Sciatic nerve (tissue), 2 donors: ENCODE measurements at regions not wholly inside any gene's neighbourhood (a gene's known extent, or its start where the extent isn't known, plus 50 kb on each side); places are given as distances from the start of the nearest gene placed in this dataset.

Source experiments
- ATAC-seq: fragments of 200-7000 bp; cut with Tn5 transposase; one replicate; pipeline ENCODE4 v1.9.1; 2020; ENCODE audit warnings: mild to moderate bottlenecking, moderate library complexity
- DNase-seq: peaks from one replicate; pipeline ENCODE4 v3.0.0-alpha.2; 2020; ENCODE audit warnings: low spot score
- intact Hi-C: fragments of 100-400 bp; cut with DNase I; formaldehyde crosslinking; loops from one replicate; pipeline ENCODE4 v1.14.2; 2022
- donor health status: DM: no; HTN: no; CAD: no.
- donor health status: DM: no; HTN: no; CAD: no.

DNA sequence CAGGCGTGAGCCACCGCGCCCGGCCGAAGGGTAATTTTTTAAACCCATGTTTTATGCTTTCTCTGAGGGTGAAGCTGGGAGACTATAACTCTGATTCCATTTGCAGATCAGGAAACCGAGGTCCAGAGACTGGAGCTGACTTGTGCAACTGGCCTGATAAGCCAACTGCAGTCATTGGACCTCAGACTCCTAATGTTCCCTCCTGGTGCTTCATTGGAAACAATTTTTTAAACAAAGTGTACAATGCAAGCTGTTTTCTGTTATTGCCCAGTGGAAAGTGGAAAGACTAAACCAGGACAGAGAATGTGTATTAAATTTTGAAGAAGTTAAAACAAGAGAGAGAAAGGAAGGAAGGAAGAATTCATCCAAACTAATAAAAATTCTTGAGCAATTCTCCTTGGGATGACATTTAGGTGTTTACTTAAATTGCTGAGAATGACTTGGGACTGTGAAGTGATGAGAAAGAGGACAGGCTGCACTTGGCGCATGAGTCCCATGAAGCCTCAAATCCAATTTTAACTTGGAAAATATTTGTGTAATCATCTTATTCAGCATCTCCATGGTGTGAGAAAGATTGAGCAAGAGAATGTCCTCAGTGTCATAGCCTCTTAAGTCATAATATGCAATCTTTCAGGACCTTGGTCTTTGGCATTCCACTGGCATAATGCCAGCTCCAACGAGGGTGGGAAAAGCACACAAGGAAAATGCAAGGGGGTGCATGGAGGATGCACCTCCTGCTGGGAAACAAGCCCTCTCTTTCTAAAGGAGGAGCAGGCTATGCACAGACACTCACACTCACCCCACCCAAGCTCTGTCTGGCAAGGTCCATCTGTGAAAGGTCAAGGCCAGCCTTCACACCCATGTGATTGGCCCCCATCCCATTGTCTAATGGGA is 342.0 kb downstream of the SIPA1L2 start:
- peak; percentile 95 for ATAC-seq
- DNase-seq: peak; percentile 67
- intact Hi-C loops: no loop called here

DNA sequence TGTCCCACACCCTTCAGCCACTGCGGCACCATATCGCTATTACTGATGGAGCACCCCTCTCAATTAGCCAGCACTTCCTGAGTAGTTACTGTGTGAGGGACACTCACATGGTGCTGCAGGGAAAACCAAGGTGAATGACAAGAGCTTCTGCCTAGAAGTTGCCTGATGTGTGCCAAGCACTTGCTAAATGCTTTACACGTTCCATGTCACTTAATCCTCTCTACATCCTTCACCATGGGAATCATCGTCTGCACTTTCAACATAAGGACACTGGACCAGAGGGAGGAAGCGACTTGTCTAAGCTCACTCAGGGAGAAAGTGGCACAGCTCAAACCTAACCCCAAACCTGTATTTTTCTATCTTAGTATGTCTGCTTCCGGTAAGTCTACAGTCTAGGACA is 344.8 kb downstream of the SIPA1L2 start:
- ATAC-seq: no peak
- intact Hi-C loops: no loop called here
- no peak for DNase-seq

DNA sequence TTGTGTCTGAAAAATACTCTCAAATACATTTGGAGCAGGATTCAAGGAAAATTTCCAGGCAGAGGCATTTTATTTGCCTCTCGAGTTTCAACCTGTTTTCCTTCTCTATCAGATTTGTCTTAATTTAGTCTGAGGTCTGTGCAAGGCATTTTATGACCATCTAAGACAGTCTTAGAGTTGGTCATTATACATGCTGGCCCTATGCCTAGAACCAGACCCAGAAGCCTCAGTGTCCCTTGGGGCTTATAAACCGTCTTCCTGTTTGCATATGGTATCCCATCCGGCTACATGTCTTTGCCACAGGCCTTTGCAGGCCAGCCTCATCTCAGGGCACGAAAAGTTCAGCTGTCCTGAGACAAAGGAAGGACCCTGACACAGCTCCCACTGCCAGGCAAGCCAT is 346.1 kb downstream of the SIPA1L2 start:
- DNase-seq (no peak), ATAC-seq (no peak)
- intact Hi-C loops: no loop called here

DNA sequence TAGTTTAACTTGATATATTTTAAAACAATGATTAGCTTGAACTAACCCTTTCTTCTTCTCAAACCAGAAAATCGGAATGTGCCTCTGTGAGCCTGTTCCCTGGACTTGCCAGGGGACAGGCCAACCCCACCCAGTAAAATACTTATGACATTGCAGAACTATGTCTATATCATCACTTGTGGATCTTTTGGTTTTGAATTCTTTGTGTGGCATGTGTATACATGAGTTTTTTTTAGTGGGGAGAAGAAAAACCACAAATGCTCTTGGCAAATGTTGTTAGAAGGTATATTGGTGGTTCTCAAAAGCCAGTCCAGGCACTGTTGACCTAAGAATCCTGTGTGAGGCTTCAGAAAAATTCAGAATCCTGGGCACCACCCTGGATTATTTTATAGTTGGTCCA is 347.4 kb downstream of the SIPA1L2 start:
- no peak for ATAC-seq
- no peak for DNase-seq
- intact Hi-C loops: no loop called here

DNA sequence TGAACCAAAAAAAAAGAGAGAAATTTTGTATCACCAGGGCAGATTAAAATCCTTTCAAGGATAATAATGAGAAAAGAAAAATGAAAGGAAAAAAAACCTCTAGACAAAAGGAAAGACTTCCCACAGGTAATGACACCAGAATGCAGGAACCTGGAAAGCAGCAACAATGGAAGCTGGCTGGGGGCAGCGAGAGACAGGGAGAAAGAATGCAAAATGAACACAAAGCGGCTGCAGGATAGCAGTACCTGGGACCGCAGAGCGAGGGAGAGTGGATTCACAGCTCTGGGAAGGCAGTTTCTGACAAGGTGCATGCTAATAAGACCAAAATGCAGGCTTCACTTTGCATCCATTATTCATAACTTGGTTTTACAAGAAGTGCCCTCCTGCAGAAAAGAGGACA is 349.0 kb downstream of the SIPA1L2 start:
- no peak for ATAC-seq
- intact Hi-C loops: no loop called here
- DNase-seq: no peak

DNA sequence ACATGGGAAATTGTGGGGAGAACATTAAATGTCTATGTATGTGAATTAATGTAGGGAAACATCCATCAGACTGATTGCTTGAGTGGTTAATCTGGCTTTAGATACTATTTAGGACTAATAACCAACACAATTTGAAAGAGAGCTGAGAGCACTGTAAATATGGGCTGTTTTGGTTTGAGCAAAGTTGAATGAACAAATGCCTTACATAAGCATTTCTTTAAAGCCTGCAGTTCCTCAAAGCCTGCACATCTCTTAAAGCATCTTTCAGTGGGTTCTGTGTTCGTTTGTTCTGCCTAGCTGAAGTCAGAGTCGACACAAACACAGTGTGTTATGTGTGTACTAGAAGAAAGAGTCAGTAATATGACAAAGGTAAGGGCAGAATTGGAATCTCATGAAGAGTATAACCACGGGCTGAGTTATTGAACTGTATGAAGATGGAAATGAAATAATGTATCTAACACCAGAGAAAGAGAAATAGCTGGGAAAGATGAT is 350.0 kb downstream of the SIPA1L2 start:
- ATAC-seq: no peak
- no peak for DNase-seq
- intact Hi-C loops: no loop called here

DNA sequence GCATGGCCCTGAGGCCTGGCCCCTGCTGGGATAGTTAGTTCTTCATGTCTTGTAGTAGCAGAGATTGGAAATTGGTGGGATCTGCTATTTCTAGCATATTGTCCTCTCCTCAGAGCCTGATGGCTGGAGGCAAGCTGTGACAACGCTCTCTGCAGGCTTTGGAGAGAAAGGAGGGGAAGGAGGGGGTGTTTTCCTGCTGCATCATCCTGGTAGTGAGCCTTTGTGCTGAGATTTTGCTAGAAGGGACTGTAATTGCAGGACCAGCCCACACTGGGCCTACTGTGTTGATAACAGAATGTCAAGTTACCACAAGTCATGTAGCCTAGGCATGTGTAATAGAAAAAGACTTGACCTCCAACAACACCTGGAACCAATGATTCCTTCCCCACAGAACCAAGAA is 351.0 kb downstream of the SIPA1L2 start:
- ATAC-seq: no peak
- DNase-seq: no peak
- intact Hi-C loops: no loop called here

DNA sequence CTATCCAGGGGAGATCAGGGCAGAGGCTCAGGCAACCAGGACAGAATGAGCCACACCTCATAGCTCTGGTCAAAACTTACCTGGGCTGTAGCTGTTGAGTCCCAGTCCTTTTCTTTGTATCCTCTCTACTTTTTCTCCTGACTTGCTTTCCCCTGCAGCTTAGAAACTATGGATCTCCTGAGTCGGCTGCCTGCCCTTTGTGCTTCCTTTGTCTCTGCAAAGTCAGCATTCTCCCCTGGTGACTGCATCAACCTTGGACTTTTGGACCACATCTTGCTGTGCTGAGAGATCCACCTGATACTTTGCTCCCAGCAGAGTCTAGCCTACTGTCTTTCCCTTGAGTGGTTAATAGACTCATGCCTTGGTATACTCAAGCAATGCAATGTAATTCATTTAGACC is 353.3 kb downstream of the SIPA1L2 start:
- intact Hi-C loops: no loop called here
- ATAC-seq: no peak
- DNase-seq: no peak

DNA sequence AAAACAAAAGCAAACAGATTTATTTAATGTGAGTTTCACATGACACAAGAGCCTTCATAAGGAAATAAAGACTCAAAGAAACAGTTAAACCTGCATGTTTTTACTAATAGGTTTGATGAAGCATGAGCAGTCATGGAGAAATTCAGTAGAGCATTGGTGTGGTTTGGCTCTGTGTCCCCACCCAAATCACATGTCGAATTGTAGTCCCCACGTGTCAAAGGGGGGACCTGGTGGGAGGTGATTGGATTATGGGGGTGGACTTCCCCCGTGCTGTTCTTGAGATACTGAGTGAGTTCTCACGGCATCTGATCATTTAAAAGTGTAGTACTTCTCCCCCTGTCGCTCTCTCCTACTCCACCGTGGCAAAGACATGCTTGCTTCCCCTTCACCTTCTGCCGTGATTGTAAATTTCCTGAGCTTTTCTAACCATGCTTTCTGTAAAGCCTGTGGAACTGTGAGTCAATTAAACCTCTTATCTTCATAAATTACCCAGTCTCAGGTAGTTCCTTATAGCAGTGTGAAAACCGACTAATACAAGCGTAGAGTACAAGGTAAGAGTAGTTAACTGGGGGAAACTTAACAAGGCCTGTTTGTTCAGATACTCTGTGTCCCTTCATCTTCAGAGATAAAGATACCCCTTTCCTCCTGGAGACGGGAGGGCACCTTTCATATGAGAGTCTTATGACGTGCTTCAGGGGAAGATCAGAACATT is 354.8 kb downstream of the SIPA1L2 start:
- no peak for DNase-seq
- intact Hi-C loops: no loop called here
- no peak for ATAC-seq

DNA sequence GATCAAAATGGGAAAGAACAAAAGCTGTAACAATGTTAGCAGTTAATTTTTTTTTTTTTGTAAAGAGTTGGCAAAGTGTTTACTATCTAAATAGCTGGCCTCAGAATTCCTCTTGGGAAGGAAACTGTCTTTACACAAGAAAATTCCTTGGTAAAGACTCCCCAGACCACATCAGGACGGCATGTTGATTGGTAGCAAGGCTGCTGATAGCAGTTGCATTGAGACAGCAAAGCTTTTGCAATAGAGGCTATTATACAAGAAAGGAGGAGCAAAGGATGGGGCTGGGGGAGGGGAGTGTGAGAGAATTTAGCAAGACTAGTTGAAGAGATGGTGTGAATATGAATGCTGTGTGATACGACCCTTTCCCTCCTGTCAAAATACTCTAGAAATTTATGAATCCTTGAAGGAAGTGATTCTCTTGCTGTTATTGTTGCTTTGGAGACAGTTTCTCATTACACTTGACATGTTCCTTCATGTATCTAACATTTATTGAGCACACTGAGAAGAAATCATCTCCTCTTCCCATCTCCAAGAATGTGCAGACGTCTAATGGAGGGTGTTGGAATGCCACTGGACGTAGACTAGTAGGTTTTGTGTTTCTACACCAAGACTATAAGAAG is 355.6 kb downstream of the SIPA1L2 start:
- ATAC-seq (peak; percentile 57), DNase-seq (no peak)
- intact Hi-C loops: no loop called here

DNA sequence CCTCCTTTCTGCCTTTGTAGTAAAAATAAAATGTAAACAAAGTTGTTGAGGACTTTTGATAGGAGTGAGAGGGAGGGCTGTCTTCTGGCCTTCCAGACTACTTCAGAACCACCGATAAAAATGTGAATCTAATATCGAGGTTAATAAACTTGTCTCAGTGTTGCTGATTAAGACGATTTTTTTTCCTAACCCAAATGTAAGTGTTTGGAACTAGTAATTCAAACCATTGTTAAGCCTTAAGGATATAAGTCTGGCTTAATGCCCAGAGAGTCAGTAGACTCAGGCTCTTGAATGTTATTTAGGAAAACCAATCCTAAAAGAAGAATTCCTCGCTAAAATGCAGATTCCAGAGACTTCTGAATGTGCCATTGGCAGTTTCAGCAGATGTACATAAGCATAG is 356.9 kb downstream of the SIPA1L2 start:
- intact Hi-C loops: no loop called here
- ATAC-seq: no peak
- DNase-seq: no peak

DNA sequence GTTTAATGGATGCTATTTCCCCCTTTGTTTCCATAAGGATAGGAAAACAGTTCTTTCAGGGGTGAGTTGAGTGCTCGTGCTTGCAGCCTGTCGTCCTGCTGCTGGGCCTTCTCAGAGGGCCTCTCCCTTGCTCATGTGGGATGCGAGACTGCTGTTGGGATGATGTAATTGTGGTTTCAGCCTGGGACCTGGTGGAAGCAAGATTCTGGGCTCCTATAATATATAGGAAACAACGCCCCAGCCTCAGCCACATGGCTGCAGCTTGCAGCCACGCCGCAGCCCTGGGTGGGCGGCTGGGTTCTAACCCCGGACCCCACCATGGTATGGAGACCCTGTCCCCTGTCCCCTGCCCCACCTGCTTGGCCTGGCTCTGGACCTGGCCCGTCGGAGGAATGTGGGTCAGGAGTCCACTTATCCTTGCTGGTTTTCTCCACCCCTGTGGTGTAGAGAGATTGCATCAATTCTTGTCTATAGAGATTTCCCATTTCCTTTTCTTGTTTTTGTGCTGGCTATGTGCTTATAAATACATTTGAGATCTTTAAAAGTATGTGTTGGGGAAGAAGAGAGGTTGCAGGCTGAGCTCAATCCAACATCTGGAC is 357.8 kb downstream of the SIPA1L2 start:
- ATAC-seq (peak; percentile 88), DNase-seq (no peak)
- intact Hi-C loops: no loop called here

DNA sequence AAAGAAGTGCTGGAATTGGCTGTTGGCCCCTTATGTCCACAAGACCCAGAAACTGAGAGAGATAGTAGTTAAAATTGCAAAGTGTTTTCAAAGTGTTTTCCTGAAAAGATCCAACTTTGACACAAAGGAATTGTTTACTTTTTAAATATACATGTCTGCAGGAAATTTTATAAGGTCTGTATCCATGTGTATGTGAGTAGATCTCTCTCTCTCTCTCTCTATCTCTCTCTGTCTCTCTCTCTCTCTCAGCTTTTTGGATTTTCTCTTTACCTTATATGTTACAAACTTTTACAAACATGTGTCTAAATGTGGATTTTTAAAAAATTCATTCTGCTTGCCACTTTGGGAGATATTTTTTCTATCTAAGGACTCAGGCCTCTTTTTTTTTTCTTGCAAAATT is 358.6 kb downstream of the SIPA1L2 start:
- DNase-seq: no peak
- ATAC-seq: no peak
- intact Hi-C loops: no loop called here

DNA sequence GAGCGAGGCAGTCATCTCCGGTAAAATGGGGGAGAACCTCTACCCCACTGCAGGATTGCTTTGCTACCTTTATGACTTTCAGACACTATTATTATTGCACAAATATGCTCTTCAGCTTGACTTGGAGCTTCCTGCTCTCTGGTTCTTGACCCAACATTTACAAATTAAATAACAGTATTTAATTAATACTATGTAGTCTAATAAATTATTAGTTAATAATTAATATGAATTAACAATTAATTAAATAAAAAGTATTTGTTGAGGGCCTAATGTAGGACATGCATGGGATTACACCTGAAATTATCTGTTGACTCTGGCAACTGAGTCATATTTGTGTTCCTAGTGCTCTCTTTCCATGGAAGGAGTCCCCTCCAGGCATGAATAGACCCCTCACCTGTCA is 359.9 kb downstream of the SIPA1L2 start:
- no peak for DNase-seq
- intact Hi-C loops: loop anchor here (5.0 kb wide), 1 partner anchor 833 kb away; no protein-coding TSS in a partner anchor
- no peak for ATAC-seq

DNA sequence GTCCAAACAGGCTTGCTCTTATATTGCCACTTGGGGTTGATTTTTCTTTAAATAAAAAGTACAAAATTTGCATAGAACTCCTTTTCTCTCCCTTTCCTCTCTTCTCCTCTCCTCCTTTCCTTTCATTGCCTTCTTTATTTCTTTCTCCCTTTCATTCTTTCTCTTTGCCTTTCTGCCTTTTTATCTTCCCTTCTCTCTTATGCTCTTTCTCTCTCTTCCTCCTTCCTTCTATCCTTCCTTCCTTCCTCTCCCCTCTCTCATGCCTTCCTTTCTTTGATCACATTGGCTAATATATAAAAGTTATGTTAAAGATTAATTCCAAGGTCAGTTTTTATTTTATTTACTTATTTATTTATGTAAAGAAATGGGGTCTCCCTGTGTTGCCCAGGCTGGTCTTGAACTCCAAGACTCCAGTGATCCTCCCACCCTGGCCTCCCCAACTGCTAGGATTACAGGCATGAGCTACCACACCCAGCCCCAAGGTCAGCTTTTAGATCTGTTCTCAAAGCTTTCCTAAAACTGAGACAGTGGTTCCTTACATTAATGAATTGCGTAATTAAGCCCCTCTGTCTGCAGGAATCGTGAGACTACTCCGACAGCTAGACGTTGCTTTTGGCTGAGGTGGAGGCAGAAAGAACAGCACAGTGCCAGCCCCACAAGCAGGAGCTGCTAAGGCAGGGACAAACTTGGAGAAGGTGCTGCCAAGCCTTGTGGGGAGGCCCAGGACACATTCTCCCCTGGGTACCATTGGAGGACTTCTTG is 361.9 kb downstream of the SIPA1L2 start:
- DNase-seq (no peak), ATAC-seq (no peak)
- intact Hi-C loops: loop anchor here (5.0 kb wide), 1 partner anchor 831 kb away; no protein-coding TSS in a partner anchor

DNA sequence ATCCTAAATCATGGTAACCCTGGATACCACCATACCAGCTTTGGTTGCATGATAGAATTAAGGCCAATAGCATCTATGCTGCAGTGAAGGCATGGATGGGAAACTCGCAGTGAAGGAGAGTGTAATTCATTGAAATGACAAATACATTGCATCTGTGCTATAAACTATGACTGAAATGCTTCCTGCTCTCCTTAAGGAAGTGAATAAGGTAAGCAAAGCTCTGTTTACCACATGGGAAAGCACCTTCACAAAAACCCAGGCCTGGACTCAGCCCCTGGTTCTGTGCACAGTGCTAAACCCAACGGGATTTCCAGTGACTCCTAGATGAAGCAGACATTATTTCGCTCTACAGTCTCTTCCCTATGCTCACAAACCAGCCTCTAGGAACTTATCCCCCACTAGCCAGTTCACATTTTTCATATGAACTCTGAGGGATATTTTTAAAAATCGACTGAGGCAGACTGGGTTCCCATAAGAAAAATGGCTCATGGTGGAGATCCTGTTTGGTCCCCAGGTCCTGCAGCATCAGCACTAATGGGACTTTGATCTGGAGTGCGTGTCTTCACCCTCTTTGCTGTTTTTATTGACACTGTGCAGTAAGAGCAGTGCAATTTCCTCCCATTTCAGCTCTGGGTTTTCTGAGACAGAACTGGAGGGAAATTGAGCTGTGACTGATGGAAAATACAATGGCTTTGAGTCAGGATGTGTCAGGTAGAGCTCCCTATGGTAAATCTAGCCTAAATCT is 362.7 kb downstream of the SIPA1L2 start:
- ATAC-seq: no peak
- DNase-seq: no peak
- intact Hi-C loops: loop anchor here (5.0 kb wide), 1 partner anchor 830 kb away; no protein-coding TSS in a partner anchor

DNA sequence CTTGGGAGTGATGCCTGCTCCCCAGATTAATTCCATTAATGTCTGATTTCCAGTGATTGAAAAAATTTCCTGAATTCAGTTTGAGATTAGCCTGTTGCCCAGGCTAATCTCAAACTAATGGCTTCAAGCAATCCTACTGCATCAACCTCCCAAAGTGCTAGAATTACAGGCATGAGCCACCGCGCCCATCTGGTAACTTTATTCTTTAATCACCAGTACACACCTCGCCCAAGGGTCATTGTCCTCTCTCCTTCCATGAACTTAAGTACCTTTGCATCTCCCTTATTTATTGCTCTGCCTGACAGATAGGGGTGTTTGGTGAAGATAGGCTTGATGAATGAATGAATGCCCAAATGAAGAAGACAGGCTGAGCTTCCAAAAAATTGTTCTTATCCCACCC is 366.5 kb downstream of the SIPA1L2 start:
- ATAC-seq: no peak
- intact Hi-C loops: no loop called here
- no peak for DNase-seq

DNA sequence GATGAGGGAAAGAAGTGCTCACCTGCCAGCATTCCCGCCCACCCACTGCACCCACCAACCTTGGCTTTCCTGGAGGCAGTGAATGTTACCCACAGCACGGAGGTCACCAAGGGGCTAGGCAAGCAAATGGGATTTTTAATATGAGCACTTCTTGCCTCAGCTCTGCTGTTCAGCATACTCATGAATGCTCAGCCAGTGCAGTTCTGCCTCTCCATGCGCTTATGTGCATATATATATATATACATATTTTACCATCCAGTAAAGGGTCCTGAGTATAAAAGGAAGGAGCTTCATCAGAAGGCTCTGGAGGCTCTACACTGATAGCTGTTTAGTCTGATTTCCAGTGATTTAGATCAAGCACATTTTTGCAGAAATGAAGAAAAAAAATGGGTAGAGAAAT is 366.9 kb downstream of the SIPA1L2 start:
- intact Hi-C loops: no loop called here
- ATAC-seq (no peak), DNase-seq (no peak)
